HEK293 (cell line): ENCODE measurements at regions not wholly inside any gene's neighbourhood (a gene's known extent, or its start where the extent isn't known, plus 50 kb on each side); places are given as distances from the start of the nearest gene placed in this dataset.

Experiments used
- CTCF ChIA-PET: fragments of 350-600 bp; formaldehyde crosslinking; extraction: SDS; loops from one replicate; lab custom pipeline; 2021; ENCODE audit warnings: antibody characterized with exemption; lab: Yijun Ruan, JAX
- POLR2A ChIA-PET: fragments of 300-600 bp; formaldehyde crosslinking; extraction: SDS; loops from one replicate; lab custom pipeline; 2020; ENCODE audit warnings: antibody characterized with exemption, inconsistent platforms; lab: Yijun Ruan, JAX
- H3K27ac ChIP-seq: fragments of 200-500 bp; sonication (Bioruptor generic); 2 replicates; pipeline ENCODE4 v1.5.1; 2014; ENCODE audit warnings: low read depth, low read length, control low read depth, inconsistent platforms; ENCODE audit errors: extremely low read depth
- H3K36me3 ChIP-seq, 2 experiments: fragments of 200-500 bp in 1 of 2; sonication (Bioruptor generic) in 1 of 2; 1 replicate in 1 of 2; 2 replicates in 1 of 2; pipeline ENCODE4 v1.5.1; 2014 to 2017; ENCODE audit warnings: inconsistent platforms in 2 of 2, low read length in 2 of 2; ENCODE audit not compliant: control insufficient read depth in 2 of 2, insufficient read depth in 1 of 2
- H3K4me1 ChIP-seq: fragments of 200-500 bp; sonication (Bioruptor generic); 2 replicates; pipeline ENCODE4 v1.5.1; 2014; ENCODE audit warnings: mild to moderate bottlenecking, low read length, inconsistent platforms; ENCODE audit not compliant: control insufficient read depth, insufficient read depth
- H3K4me3 ChIP-seq: 2 replicates; pipeline ENCODE4 v1.5.1; 2011; ENCODE audit warnings: low read depth, mild to moderate bottlenecking, control low read depth, low read length, moderate library complexity
- H3K9me3 ChIP-seq: fragments of 200-500 bp; sonication (Bioruptor generic); 2 replicates; pipeline ENCODE4 v1.5.1; 2014; ENCODE audit warnings: low read depth, low read length, inconsistent platforms; ENCODE audit not compliant: control insufficient read depth, insufficient read depth
- KLF10 ChIP-seq: fragments of 450-650 bp; IDR thresholded peaks from 2 replicates; pipeline ENCODE4 v1.5.1; 2018; ENCODE audit warnings: missing biosample characterization, mild to moderate bottlenecking, missing genetic modification characterization
- SP7 ChIP-seq: fragments of 450-650 bp; formaldehyde crosslinking; IDR thresholded peaks from 2 replicates; pipeline ENCODE4 v1.5.1; 2016; ENCODE audit warnings: missing biosample characterization, missing genetic modification characterization
- ZBTB6 ChIP-seq: fragments of 450-650 bp; formaldehyde crosslinking; IDR thresholded peaks from 2 replicates; pipeline ENCODE4 v1.5.1; 2017; ENCODE audit warnings: missing biosample characterization, missing genetic modification characterization
- ZEB2 ChIP-seq: fragments of 450-650 bp; formaldehyde crosslinking; IDR thresholded peaks from 2 replicates; pipeline ENCODE4 v1.5.1; 2016; ENCODE audit warnings: missing biosample characterization, missing genetic modification characterization
- ZNF138 ChIP-seq: fragments of 450-650 bp; formaldehyde crosslinking; IDR thresholded peaks from 2 replicates; pipeline ENCODE4 v1.5.1; 2016; ENCODE audit warnings: missing biosample characterization, missing genetic modification characterization, borderline replicate concordance
- ZNF140 ChIP-seq: fragments of 450-650 bp; formaldehyde crosslinking; IDR thresholded peaks from 2 replicates; pipeline ENCODE4 v1.5.1; 2016; ENCODE audit warnings: missing biosample characterization, missing genetic modification characterization
- ZNF16 ChIP-seq: fragments of 450-650 bp; formaldehyde crosslinking; IDR thresholded peaks from 2 replicates; pipeline ENCODE4 v1.5.1; 2016; ENCODE audit warnings: low read depth, missing biosample characterization, missing genetic modification characterization
- ZNF18 ChIP-seq: fragments of 450-650 bp; formaldehyde crosslinking; IDR thresholded peaks from 2 replicates; pipeline ENCODE4 v1.5.1; 2016; ENCODE audit warnings: missing biosample characterization, missing genetic modification characterization
- ZNF2 ChIP-seq: fragments of 450-650 bp; formaldehyde crosslinking; IDR thresholded peaks from 2 replicates; pipeline ENCODE4 v1.5.1; 2016; ENCODE audit warnings: missing biosample characterization, missing genetic modification characterization
- ZNF211 ChIP-seq: fragments of 450-650 bp; formaldehyde crosslinking; IDR thresholded peaks from 2 replicates; pipeline ENCODE4 v1.5.1; 2016; ENCODE audit warnings: low read depth, missing biosample characterization, missing genetic modification characterization
- ZNF214 ChIP-seq: fragments of 450-650 bp; formaldehyde crosslinking; IDR thresholded peaks from 2 replicates; pipeline ENCODE4 v1.5.1; 2017; ENCODE audit warnings: missing biosample characterization, mild to moderate bottlenecking, missing genetic modification characterization, borderline replicate concordance
- ZNF280C ChIP-seq: fragments of 450-650 bp; formaldehyde crosslinking; IDR thresholded peaks from 2 replicates; pipeline ENCODE4 v1.5.1; 2016; ENCODE audit warnings: missing biosample characterization, missing genetic modification characterization
- ZNF404 ChIP-seq: fragments of 450-650 bp; formaldehyde crosslinking; IDR thresholded peaks from 2 replicates; pipeline ENCODE4 v1.5.1; 2017; ENCODE audit warnings: missing biosample characterization, missing genetic modification characterization
- ZNF501 ChIP-seq: fragments of 450-650 bp; formaldehyde crosslinking; IDR thresholded peaks from 2 replicates; pipeline ENCODE4 v1.5.1; 2016; ENCODE audit warnings: missing biosample characterization, missing genetic modification characterization
- ZNF677 ChIP-seq: fragments of 450-650 bp; IDR thresholded peaks from 2 replicates; pipeline ENCODE4 v1.5.0; 2018; ENCODE audit warnings: missing biosample characterization, mild to moderate bottlenecking, missing genetic modification characterization, moderate library complexity
- ZSCAN5A ChIP-seq: fragments of 450-650 bp; formaldehyde crosslinking; IDR thresholded peaks from 2 replicates; pipeline ENCODE4 v1.5.1; 2016; ENCODE audit warnings: missing biosample characterization, missing genetic modification characterization

GRCh38 chr1:38563942-38564735 is 295.4 kb downstream of the RRAGC start (continued):
- TF ChIP-seq ZNF280C (tag by site-specific recombination), result no peak
- no peak for TF ChIP-seq KLF10 (tag by site-specific recombination)
- no peak for TF ChIP-seq ZNF138

GRCh38 chr1:38561725-38562124 is 297.8 kb downstream of the RRAGC start:
- no peak overlapping the region for H3K4me3 ChIP-seq
- no peaks in the 10 kb centered on the region for H3K9me3 ChIP-seq
- no peak for TF ChIP-seq ZNF140 (tag by site-specific recombination)
- TF ChIP-seq ZEB2, result no peak
- no peak for TF ChIP-seq ZNF18
- TF ChIP-seq ZNF16 (tag by site-specific recombination), result no peak
- TF ChIP-seq ZNF214 (tag by site-specific recombination), result no peak
- no peak for TF ChIP-seq ZNF211 (tag by site-specific recombination)
- no peak for TF ChIP-seq SP7
- TF ChIP-seq ZBTB6 (tag by site-specific recombination), result no peak
- TF ChIP-seq ZSCAN5A (tag by site-specific recombination), result no peak
- TF ChIP-seq ZNF677 (tag by site-specific recombination), result no peak
- POLR2A ChIA-PET, result no interaction called here
- H3K27ac ChIP-seq, result no peak overlapping the region
- no peaks in the 10 kb centered on the region for H3K36me3 ChIP-seq
- no peaks in the 10 kb centered on the region for H3K4me1 ChIP-seq
- CTCF ChIA-PET, result interaction anchor here (0.6 kb wide), 1 partner anchor 19 kb away, joined by 3 read pairs; no protein-coding TSS in a partner anchor

GRCh38 chr1:38561110-38561509 is 298.5 kb downstream of the RRAGC start:
- Histone ChIP-seq H3K4me1 (no peaks in the 10 kb centered on the region), H3K9me3 (no peaks in the 10 kb centered on the region), H3K36me3 (no peaks in the 10 kb centered on the region), H3K27ac (no peak overlapping the region), H3K4me3 (no peak overlapping the region)
- ChIA-PET CTCF (interaction anchor here (0.6 to 0.7 kb wide), 3 partner anchors 21 to 534 kb away, joined by 3 read pairs; no protein-coding TSS in a partner anchor), POLR2A (no interaction called here)
- TF ChIP-seq ZNF2 (tag by site-specific recombination) (no peak), ZNF677 (tag by site-specific recombination) (no peak), ZNF501 (no peak), ZNF404 (tag by site-specific recombination) (no peak)
